GM19240 (cell line): ENCODE measurements at regions not wholly inside any gene's neighbourhood (a gene's known extent, or its start where the extent isn't known, plus 50 kb on each side); places are given as distances from the start of the nearest gene placed in this dataset.
"Not testable (repeated sequence)": the region's sequence is repeated elsewhere in the genome, so short reads cannot be mapped to it uniquely, and the experiment has no call there.

ENCODE experiments used
- DNase-seq: peaks from one replicate; pipeline ENCODE4 v3.0.0; 2011; ENCODE audit warnings: low spot score; ENCODE audit not compliant: insufficient read length

DNA sequence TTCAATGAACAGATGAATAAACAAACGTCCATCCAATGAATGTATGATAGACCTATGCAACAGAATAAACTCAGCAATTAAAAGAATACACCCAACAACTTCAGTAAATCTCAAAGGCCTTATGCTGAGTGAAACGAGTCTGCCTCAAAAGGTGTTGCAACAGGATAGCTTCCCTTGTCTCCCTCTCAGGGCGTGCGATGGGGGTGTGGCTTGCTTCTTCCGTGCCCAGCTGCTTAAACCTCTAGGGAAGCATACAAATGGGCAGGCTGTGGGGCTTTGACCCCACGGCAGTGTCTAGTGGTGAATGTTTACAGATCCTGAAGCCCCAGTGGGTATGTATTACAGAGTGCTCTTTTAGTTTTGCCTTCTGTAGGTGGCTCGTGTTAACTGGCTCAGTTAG, 87.0 kb upstream of the CCL21 start:
- no peak for DNase-seq

DNA sequence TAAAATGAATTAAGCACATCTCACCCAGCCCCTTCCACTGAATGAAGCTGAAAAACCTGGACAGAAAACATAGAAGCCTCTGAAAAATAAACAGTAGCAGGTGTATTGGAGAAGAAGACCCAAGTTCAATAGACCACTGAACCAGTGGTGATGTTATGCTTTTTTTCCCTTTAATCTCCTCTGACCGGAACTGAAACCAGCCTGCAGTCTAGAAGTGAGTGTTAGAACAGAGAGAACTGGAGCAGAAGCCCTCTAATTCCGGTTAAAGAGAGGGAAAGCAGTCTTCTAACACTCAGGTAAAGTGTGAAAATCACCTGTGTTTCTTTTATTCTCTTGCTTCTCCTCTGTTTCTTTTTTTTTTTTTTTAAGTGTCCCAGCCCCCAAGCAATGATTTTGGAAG, 83.5 kb upstream of the CCL21 start:
- DNase-seq: no peak

DNA sequence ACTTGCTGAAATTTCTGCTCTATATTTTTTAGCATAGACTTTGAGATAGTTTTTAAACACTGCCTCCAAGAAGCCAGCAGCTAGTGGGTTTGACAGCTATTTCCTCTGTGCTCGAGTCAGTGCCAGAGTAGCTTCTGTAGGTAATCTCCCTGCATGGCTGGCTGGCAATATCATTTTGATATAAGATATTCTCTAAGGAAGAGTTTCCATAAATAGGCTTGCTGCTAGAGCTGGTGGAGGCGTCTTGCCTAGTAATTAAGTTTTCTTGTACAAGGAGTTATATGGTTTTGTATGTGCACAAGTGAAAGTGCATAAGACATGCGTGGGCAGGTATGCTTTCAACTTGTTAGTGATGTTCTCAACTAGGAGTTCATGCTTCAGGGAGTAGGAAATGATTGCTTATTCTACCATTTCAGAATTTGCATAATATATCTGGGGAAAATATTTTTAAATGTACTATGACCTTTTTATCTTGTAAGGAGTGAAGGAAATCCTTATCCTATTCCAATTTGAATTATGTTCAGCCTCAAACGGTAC, 74.1 kb upstream of the CCL21 start:
- DNase-seq: no peak

DNA sequence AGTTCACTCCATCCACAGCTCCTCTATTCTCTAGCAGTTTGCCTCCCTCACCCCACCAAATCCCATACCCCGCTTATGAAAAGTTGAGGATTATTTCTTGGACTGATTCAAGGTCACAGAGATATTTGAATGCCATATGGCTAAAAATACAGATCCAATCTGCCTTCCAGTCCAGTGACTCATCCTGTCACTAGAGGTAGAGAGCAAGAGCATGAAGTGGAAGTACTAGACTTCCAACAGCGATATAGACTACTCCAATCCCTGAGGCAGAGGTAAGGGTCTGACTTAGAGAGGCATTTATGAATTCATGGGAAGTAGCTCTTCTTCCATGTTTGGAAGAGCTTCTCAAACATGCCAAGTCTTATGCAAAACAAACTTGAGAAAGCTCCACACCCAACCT, 72.4 kb upstream of the CCL21 start:
- DNase-seq: no peak

DNA sequence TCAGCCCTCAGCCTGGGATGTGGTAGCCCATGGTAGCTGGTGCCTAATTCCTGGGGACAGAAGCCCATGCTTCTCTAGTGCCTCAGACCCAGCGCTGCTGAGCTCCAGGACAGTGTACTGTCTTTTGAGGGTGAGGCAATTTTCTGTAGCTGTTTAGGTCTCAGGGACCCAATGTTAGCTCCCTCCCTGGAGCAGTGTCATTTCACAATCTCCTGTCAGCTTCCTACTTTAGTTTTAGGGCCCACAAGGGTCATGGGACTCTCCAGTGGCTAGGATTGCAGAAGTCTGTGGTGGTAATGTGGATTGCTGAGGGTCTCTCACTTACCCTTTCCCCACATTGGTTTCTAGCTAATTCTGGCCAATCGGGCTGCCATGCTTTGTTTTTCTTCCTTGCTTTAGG, 67.7 kb upstream of the CCL21 start:
- no peak for DNase-seq

DNA sequence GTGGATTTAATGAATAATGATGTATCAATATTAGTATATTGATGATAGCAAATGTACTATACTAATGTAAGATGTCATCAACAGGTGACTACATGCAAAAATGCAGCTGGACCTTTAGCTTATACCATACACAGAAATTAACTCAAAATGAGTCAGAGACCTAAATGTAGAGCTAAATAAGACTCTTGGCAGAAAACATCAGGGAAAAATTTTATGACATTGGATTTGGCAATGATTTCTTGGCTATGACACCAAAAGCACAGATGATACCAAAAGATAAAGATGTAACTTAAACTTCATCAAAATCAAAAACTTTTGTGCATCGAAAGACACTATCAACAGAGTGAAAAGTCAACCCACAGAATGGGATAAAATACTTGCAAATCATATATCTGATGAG, 64.0 kb upstream of the CCL21 start:
- DNase-seq: no peak

DNA sequence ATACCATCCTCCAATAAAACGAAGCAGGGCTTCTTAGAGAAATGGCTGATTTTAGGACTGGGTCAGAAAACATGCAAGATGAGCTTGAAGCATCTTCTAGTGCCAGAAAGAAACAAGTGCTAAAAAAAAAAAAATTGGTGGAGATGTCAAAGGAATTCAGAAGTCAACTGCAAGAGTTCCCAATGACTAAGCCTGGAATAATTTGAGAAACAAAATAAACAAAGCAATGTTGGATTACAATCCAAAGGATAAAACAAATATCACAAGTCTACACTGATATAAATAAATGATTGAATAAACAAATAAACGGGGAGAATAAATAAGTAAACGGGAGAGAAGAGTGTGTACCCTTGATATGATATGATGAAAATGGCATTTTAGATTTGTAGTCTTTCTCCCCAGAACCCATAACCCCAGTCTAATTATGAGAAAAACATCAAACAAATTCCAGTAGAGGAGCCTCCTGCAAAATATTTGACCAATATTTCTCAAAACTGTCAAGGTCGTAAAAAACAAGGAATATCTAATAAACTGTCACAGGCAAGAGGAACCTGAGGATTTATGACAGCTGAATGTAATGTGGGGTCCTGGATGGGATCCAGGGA, 63.5 kb upstream of the CCL21 start:
- no peak for DNase-seq

DNA sequence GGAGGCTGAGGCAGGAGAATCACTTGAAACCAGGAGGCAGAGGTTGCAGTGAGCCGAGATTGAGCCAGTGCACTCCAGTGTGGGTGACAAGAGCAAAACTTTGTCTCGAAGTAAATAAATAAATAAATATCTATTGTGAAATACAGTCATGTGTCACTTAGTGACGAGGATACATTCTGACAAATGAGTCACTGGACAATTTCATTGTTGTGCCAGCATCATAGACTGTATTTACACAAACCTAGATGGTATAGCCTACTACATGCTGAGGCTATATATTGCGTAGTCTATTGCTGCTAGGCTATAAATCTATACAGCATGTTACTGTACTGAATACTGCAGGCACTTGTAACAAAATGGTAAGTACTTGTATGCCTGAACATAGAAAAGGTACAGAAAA, 61.1 kb upstream of the CCL21 start:
- no peak for DNase-seq

DNA sequence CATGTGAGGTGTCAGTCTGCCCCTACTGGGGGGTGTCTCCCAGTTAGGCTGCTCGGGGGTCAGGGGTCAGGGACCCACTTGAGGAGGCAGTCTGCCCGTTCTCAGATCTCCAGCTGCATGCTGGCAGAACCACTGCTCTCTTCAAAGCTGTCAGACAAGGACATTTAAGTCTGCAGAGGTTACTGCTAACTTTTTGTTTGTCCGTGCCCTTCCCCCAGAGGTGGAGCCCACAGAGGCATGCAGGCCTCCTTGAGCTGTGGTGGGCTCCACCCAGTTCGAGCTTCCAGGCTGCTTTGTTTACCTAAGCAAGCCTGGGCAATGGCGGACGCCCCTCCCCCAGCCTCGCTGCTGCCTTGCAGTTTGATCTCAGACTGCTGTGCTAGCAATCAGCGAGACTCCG, 57.2 kb upstream of the CCL21 start:
- not testable (repeated sequence) for DNase-seq

DNA sequence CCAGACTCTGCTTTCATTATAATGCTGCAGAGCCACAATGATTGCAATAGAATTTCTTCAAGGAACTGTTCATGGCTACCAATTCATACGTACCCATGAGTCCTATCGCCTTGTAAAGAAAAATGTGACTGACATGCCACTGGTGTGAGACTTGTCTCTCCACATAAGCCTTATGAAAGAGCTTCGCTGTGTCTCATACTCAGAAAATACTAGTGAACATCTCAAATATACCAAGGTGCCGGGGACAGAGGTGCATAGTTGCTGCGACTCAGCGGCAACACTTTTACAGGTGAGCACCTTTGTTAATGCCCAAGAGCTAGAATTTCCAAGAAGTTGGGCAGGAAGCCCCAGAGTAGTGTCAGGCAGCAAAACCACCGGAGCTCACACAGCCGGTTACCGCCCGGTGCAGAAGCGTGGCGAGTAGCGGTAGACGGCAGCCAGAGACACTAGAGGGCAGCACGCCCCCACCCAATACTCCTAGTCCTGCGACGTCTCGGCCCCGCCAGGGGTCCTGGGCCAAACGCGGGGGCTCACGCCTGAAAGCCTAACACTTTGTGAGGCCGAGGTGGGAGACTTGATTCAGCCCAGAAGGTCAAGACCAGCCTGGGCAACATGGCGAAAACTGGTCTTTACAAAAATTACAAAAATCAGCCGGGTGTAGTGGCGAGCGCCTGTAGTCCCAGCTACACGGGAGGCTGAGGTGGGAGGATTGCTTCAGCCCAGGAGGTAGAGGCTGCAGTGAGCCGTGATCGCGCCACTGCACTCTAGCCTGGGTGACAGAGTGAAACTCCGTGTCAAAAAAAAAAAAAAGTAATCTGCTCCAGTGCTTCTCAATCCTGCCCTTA, 50.5 kb upstream of the CCL21 start:
- DNase-seq: not testable (repeated sequence)
